PC-9 (cell line): ENCODE measurements at regions not wholly inside any gene's neighbourhood (a gene's known extent, or its start where the extent isn't known, plus 50 kb on each side); places are given as distances from the start of the nearest gene placed in this dataset.

Experiments
- BruUV-seq: library from RNA; stranded (reverse); fragments of 400-500 nt; replicated peaks from 2 replicates; lab custom pipeline; 2021; lab: Mats Ljungman, UMichigan
- CTCF ChIA-PET: fragments of 300-600 bp; sonication (Branson Sonifier 250); formaldehyde crosslinking; loops from one replicate; lab custom pipeline; 2022; ENCODE audit warnings: antibody characterized with exemption; lab: Charles Lee
- POLR2A ChIA-PET: fragments of 300-600 bp; sonication (Branson Sonifier 250); formaldehyde crosslinking; loops from one replicate; lab custom pipeline; 2022; ENCODE audit warnings: antibody characterized with exemption; ENCODE audit not compliant: unreplicated experiment; lab: Charles Lee
- DNase-seq, 2 experiments: peaks; one replicate each; pipeline versions ENCODE4 v3.0.0 to v3.0.0-alpha.2; 2015 to 2022; ENCODE audit warnings: mixed read lengths in 1 of 2
- H2AFZ ChIP-seq: fragments of 200-600 bp; sonication (generic); 2 replicates; pipeline ENCODE4 v1.8.1; 2017; ENCODE audit warnings: antibody characterized with exemption
- H3F3A ChIP-seq: fragments of 200-600 bp; sonication (generic); 2 replicates; pipeline ENCODE4 v1.8.1; 2017; ENCODE audit warnings: antibody characterized with exemption, mild to moderate bottlenecking, low read depth; ENCODE audit not compliant: insufficient read depth
- H3K27ac ChIP-seq: fragments of 200-600 bp; sonication (generic); 2 replicates; pipeline ENCODE4 v1.6.1; 2016; ENCODE audit warnings: mixed run types
- H3K27me3 ChIP-seq: fragments of 200-600 bp; sonication (generic); 2 replicates; pipeline ENCODE4 v1.6.1; 2016; ENCODE audit warnings: low read depth, mixed run types; ENCODE audit not compliant: insufficient read depth
- H3K36me3 ChIP-seq: fragments of 200-600 bp; sonication (generic); 2 replicates; pipeline ENCODE4 v1.6.1; 2016; ENCODE audit warnings: low read depth, mixed run types
- H3K4me1 ChIP-seq: fragments of 200-600 bp; sonication (generic); replicated peaks from 2 replicates; pipeline ENCODE4 v1.6.1; 2016; ENCODE audit warnings: mixed run types; ENCODE audit not compliant: insufficient read depth
- H3K4me2 ChIP-seq: fragments of 200-600 bp; sonication (generic); 2 replicates; pipeline ENCODE4 v1.6.1; 2017; ENCODE audit warnings: mixed run types
- H3K4me3 ChIP-seq: fragments of 200-600 bp; sonication (generic); 2 replicates; pipeline ENCODE4 v1.6.1; 2016; ENCODE audit warnings: mixed run types
- H3K79me2 ChIP-seq: fragments of 200-600 bp; sonication (generic); 2 replicates; pipeline ENCODE4 v1.6.1; 2017; ENCODE audit warnings: low read depth, mixed run types
- H3K9me2 ChIP-seq: fragments of 200-600 bp; sonication (generic); 2 replicates; pipeline ENCODE4 v1.8.1; 2017; ENCODE audit warnings: mild to moderate bottlenecking; ENCODE audit not compliant: insufficient read depth
- H3K9me3 ChIP-seq: fragments of 200-600 bp; sonication (generic); 2 replicates; pipeline ENCODE4 v1.8.1; 2016; ENCODE audit warnings: low read depth; ENCODE audit not compliant: insufficient read depth
- H4K20me1 ChIP-seq: fragments of 200-600 bp; sonication (generic); 2 replicates; pipeline ENCODE4 v1.8.1; 2017; ENCODE audit not compliant: insufficient read depth
- EZH2 ChIP-seq: fragments of 200-600 bp; sonication (generic); IDR thresholded peaks from 2 replicates; pipeline ENCODE4 v1.8.0; 2017; ENCODE audit warnings: antibody characterized with exemption, low read depth
- intact Hi-C: fragments of 100-400 bp; cut with micrococcal nuclease; formaldehyde crosslinking; loops from one replicate; pipeline ENCODE4 v1.10.0; 2022; ENCODE audit not compliant: unreplicated experiment
- TF ChIP-seq, protein P1 (sequence below): fragments of 200-600 bp; sonication (generic); conservative IDR thresholded peaks from 2 replicates; pipeline ENCODE4 v1.6.1; 2017; ENCODE audit warnings: mixed run types, antibody characterized with exemption, mild to moderate bottlenecking, moderate library complexity

DNA sequence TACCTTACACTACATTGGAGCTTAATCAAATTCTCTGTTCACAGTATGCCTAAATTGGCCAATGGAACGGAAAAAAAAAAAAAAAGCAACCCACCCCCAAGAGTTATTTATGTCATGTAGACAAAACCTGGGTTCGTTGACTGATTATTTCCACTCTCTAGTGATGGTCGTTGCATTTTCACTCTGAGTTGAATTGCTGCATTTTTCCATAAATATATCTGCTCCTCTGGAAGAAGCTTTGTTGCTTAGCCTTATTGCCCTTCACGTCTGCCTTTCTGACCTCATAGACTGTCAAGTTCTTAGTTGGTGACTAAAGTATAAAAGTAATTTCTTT lies 90.2 kb upstream of the RUNX1 start:
- DNase-seq: no peak
- Histone ChIP-seq H3K4me3 (no peak overlapping the region), H3K9me2 (no peaks in the 10 kb centered on the region), H4K20me1 (no peaks in the 10 kb centered on the region), H3F3A (peaks cover 36% of the 10 kb centered on the region), H3K27me3 (no peaks in the 10 kb centered on the region), H3K4me1 (peaks cover 53% of the 10 kb centered on the region), H3K79me2 (no peaks in the 10 kb centered on the region), H2AFZ (no peak overlapping the region), H3K36me3 (no peaks in the 10 kb centered on the region), H3K9me3 (0 out of 2 replicates have a peak, but pooled peaks cover 5% of the 10 kb centered on the region), H3K4me2 (peak overlapping the region; percentile 65), H3K27ac (peak overlapping the region; percentile 99)
- ChIA-PET POLR2A (interaction anchor here (0.6 kb wide), 2 partner anchors 60 to 99 kb away, joined by 3 to 9 read pairs; no protein-coding TSS in a partner anchor), CTCF (interaction anchor here (0.6 kb wide), 3 partner anchors 78 to 260 kb away, joined by 3 to 10 read pairs (median 6); no protein-coding TSS in a partner anchor)
- BruUV-seq: no TSS peak
- intact Hi-C loops: loop anchor here (2.0 to 10.0 kb wide), 4 partner anchors 59 to 447 kb away; no protein-coding TSS in a partner anchor
- TF ChIP-seq, protein P1, sequence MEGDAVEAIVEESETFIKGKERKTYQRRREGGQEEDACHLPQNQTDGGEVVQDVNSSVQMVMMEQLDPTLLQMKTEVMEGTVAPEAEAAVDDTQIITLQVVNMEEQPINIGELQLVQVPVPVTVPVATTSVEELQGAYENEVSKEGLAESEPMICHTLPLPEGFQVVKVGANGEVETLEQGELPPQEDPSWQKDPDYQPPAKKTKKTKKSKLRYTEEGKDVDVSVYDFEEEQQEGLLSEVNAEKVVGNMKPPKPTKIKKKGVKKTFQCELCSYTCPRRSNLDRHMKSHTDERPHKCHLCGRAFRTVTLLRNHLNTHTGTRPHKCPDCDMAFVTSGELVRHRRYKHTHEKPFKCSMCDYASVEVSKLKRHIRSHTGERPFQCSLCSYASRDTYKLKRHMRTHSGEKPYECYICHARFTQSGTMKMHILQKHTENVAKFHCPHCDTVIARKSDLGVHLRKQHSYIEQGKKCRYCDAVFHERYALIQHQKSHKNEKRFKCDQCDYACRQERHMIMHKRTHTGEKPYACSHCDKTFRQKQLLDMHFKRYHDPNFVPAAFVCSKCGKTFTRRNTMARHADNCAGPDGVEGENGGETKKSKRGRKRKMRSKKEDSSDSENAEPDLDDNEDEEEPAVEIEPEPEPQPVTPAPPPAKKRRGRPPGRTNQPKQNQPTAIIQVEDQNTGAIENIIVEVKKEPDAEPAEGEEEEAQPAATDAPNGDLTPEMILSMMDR: no peak
- TF ChIP-seq EZH2: no peak

- peak overlapping the region; percentile 99 for H3K27ac ChIP-seq
- 0 out of 2 replicates have a peak, but pooled peaks cover 5% of the 10 kb centered on the region for H3K9me3 ChIP-seq
- ChIA-PET CTCF (interaction anchor here (0.6 to 1.2 kb wide), 4 partner anchors 78 to 261 kb away, joined by 3 to 10 read pairs (median 4); no protein-coding TSS in a partner anchor), POLR2A (interaction anchor here (0.5 to 0.7 kb wide), 6 partner anchors 61 to 246 kb away, joined by 3 to 9 read pairs (median 3); partner anchors contain the start of gene RUNX1)
- H3K4me3 ChIP-seq: peak overlapping the region; percentile 7; the same call in 1 of the 2 replicates
- H3K4me2 ChIP-seq: peak overlapping the region; percentile 65
- no peak overlapping the region for H2AFZ ChIP-seq
- intact Hi-C loops: loop anchor here (1.0 to 10.0 kb wide), 8 partner anchors 60 to 447 kb away; no protein-coding TSS in a partner anchor
- peaks cover 53% of the 10 kb centered on the region for H3K4me1 ChIP-seq
- no peaks in the 10 kb centered on the region for H3K79me2 ChIP-seq
- H3F3A ChIP-seq: peaks cover 36% of the 10 kb centered on the region
- H4K20me1 ChIP-seq: no peaks in the 10 kb centered on the region
- H3K36me3 ChIP-seq: no peaks in the 10 kb centered on the region
- no peaks in the 10 kb centered on the region for H3K9me2 ChIP-seq
- TSS peak; percentile 66 for BruUV-seq
- no peaks in the 10 kb centered on the region for H3K27me3 ChIP-seq
- no peak for TF ChIP-seq EZH2
- TF ChIP-seq, protein P1: no peak
- DNase-seq: peak; percentile 74 to 95
Measured at GRCh38 chr21:35138665-35139381, 89.7 kb upstream of the RUNX1 start.

DNA sequence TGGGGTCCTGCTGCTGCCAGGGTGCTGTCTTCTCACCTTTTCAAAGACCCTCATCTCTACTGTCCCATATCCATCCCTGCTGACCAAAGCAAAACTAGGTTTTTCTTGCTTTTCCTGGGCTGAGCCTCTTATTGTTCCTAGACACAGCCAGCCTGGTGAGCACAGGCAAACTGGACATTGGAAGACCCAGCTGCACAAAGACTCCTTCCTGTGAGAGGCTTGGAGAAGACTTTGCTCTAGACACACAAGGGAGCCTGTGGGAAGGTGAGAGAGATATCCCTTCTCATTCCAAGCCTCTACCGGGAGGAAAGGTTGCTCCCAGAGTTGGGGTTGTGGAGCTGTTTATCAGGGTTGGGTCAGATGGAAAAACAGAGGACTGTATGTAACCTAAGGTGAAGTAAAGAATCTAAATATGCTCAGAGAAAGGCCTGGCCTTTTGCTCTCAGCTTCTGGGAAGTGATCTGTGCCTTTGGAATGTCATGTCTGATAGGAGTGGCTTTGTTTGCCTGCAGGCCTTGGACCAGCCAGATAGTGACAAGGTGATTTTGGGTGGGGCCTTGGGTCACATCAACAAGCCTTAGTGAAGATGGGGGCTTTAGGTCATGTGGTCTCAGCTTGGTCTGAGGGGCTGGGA lies 87.6 kb upstream of the RUNX1 start:
- H3K4me2 ChIP-seq: peak overlapping the region; percentile 77
- CTCF ChIA-PET: interaction anchor here (0.5 to 0.7 kb wide), 2 partner anchors 238 to 264 kb away, joined by 3 to 4 read pairs; no protein-coding TSS in a partner anchor
- H3K4me3 ChIP-seq: peak overlapping the region; percentile 22; the same call in 1 of the 2 replicates
- no peaks in the 10 kb centered on the region for H3K27me3 ChIP-seq
- POLR2A ChIA-PET: interaction anchor here (0.5 to 0.9 kb wide), 5 partner anchors 65 to 271 kb away, joined by 3 to 7 read pairs (median 5); no protein-coding TSS in a partner anchor
- H3K36me3 ChIP-seq: no peaks in the 10 kb centered on the region
- TF ChIP-seq, protein P1: no peak
- TF ChIP-seq EZH2: no peak
- H3K9me2 ChIP-seq: no peaks in the 10 kb centered on the region
- intact Hi-C loops: loop anchor here (1.0 to 10.0 kb wide), 5 partner anchors 89 to 444 kb away; no protein-coding TSS in a partner anchor
- no peak overlapping the region for H2AFZ ChIP-seq
- no peaks in the 10 kb centered on the region for H4K20me1 ChIP-seq
- no peaks in the 10 kb centered on the region for H3K79me2 ChIP-seq
- peak overlapping the region; percentile 99 for H3K27ac ChIP-seq
- peak; percentile 74 to 94 for DNase-seq
- BruUV-seq: TSS peak; percentile 90
- H3K9me3 ChIP-seq: no peaks in the 10 kb centered on the region
- H3K4me1 ChIP-seq: peaks cover 53% of the 10 kb centered on the region
- peaks cover 36% of the 10 kb centered on the region for H3F3A ChIP-seq
